GM12864 (cell line): ENCODE measurements at regions not wholly inside any gene's neighbourhood (a gene's known extent, or its start where the extent isn't known, plus 50 kb on each side); places are given as distances from the start of the nearest gene placed in this dataset.

Source experiments
- DNase-seq: peaks from one replicate; pipeline ENCODE4 v3.0.0-alpha.2; 2011; ENCODE audit warnings: low read depth
- H3K4me3 ChIP-seq: 2 replicates; pipeline ENCODE4 v1.5.1; 2011; ENCODE audit warnings: mild to moderate bottlenecking, low read depth, low read length, control low read depth
- TF ChIP-seq, protein P1 (sequence below): IDR thresholded peaks from 2 replicates; pipeline ENCODE4 v1.5.1; 2011; ENCODE audit warnings: low read depth, mild to moderate bottlenecking, moderate library complexity, low read length, control low read depth, inconsistent platforms; ENCODE audit errors: missing control alignments

DNA sequence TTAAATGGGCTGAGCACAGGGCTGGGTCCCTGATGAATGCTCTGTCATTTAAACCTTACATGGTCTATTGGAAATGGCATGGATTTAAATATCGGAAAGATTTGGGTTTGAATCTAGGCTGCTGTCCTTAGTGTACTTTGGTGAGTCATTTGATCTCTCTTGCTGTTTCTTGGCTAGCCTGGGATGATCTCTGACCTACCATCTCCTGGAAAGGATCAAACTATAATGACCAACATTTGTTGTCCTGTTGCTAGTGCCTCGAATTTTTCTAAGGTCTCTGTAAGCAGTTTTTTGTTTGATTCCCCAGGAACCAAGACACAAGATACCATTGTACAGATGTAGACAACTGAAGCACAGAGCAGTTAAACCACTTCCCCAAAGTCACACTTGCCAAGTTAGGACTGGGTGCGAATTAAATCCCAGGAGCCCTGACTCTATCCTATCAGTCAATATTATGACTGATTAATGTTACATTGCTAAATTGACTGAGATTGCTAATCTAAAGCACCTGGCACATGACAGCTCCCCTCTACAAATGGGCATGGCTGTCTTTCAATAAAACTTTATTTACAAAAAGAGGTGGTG is 244.9 kb upstream of the MCTP2 start:
- TF ChIP-seq, protein P1, sequence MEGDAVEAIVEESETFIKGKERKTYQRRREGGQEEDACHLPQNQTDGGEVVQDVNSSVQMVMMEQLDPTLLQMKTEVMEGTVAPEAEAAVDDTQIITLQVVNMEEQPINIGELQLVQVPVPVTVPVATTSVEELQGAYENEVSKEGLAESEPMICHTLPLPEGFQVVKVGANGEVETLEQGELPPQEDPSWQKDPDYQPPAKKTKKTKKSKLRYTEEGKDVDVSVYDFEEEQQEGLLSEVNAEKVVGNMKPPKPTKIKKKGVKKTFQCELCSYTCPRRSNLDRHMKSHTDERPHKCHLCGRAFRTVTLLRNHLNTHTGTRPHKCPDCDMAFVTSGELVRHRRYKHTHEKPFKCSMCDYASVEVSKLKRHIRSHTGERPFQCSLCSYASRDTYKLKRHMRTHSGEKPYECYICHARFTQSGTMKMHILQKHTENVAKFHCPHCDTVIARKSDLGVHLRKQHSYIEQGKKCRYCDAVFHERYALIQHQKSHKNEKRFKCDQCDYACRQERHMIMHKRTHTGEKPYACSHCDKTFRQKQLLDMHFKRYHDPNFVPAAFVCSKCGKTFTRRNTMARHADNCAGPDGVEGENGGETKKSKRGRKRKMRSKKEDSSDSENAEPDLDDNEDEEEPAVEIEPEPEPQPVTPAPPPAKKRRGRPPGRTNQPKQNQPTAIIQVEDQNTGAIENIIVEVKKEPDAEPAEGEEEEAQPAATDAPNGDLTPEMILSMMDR = no peak
- DNase-seq = no peak
- no peak overlapping the region for H3K4me3 ChIP-seq

DNA sequence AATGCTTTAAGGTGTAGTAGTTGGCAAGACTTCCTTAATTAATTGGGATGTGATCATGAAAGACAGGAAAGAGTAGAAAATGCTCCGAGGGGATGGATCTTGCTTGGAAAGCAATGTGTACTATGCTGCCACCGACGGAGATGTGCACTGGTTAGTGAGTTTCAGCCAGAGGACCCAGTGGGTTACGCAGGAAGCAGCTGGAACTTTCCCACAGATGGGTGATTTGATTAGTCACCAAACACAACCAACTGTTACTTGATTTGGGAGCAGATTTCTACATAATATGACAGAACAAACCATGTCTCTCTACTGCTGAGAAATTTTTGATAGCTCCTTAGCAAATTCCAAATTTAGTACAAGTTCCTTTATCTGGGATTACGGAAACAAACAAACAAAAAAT is 245.4 kb upstream of the MCTP2 start:
- DNase-seq = no peak
- TF ChIP-seq, protein P1 = no peak
- no peak overlapping the region for H3K4me3 ChIP-seq

DNA sequence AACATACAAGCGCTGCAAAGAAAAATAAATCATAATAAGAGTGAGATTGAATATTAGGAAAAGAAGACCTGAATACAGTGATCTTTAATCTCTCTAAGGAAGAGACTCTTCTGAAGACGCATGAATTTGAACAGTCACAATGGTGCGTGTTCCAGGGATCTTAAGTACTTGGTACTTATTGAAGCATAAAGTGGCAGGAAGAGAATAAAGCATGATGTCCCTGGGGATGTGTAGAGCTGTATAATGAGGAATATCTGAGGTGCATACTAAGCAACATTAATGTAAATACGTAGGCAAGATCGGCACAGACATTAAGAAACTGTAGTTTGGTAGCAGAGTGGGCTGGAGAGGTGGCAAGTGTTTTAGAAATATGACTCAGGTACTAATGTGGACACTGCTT is 246.2 kb upstream of the MCTP2 start:
- no peak for DNase-seq
- TF ChIP-seq, protein P1 = no peak
- H3K4me3 ChIP-seq = no peak overlapping the region

DNA sequence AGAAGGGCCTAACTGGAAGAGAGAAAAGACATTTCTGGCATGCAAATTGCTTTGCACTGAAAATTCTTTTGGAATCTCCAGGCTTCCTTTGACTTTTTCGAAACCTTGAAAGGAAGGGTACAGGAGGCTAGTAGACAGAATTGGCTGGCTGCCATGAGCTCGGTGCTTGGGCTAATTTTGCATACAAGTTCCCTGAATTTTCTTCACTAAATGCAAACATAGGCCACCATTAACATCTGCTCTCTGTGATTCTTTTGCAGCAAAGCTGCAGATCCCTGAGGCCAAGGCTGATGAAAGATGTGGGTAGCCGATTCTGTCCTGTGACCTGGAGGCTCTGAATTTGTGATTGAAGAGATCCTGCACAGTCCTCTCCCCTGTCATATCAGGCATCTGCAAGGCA is 247.8 kb upstream of the MCTP2 start:
- TF ChIP-seq, protein P1 = no peak
- no peak for DNase-seq
- no peak overlapping the region for H3K4me3 ChIP-seq

DNA sequence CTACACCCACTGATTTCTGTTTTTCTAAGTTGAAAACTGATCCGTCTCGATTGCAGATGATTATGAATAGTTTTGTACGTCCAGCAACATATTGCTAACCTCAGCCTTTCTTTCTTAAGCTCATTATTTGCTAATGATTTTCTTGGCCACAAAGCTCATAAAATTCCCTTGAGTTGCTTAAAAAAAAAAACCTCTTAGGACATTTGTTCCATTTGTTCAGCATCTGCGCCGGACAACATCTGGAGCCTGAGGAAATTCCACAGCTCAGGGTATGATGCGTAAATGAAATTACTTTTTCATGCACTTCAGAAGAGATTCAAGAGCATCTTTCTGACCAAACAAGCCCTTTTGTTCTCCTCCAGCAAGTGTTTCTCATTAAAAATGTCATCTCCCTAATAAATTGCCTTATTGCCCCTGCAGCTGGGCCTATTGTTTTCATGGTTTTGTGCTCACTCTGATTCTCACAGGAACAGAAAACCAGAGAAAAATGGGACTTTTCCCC is 249.1 kb upstream of the MCTP2 start:
- TF ChIP-seq, protein P1 = no peak
- DNase-seq = no peak
- no peak overlapping the region for H3K4me3 ChIP-seq

DNA sequence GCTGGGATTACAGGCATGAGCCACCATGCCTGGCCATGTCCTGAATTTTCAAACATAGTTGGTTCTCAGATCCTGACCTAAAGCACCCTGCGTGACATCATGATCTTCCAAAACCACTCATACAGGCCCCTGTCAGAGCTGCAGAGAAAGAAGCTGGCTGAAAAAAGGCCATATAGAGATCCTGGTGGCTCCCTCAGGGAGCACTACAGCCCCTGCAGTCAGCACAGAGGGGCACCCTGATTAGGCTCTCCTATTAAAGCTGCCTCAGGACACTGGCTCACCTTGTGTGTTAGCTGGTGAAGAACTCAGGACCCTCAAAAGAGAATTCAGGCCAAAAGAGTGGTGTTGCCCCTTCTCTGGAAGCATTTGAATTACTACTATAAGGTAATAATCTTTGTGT is 249.7 kb upstream of the MCTP2 start:
- DNase-seq = no peak
- no peak overlapping the region for H3K4me3 ChIP-seq
- TF ChIP-seq, protein P1 = no peak

DNA sequence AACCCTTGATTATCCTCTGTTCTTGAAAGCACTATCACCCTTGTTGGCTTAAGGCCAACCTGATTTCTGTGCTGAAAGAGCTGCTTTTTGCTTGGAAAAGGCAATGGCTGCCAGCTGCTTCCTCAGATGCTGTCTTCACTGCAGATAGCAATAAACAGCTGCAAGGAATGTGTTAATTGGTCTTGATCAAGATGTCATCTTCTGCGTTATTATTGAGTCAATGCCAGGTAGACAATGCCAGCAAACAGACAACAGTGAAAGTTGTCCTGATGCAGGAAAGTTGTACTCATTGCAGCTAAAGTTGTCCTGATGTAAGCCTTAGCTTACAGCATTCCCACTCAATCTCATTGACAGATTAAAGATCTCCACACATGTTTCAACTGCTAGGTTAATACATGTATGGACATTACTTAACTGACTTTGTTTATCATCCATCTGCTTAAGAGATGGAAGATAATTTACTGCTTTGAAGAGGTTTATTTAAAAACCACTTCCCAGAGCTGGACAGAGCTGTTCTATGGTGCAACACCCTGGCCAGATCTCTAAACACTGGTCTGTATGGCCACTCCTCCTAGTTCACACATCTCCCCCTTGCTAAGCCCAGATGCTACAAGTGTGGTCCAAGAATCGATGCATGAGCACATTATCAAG is 251.0 kb upstream of the MCTP2 start:
- TF ChIP-seq, protein P1 = no peak
- DNase-seq = no peak
- H3K4me3 ChIP-seq = no peak overlapping the region
